ENCODE measurements at regions not wholly inside any gene's neighbourhood (a gene's known extent, or its start where the extent isn't known, plus 50 kb on each side); places are given as distances from the start of the nearest gene placed in this dataset.

GRCh38 chr1:232890340-232890943 is 60.0 kb upstream of the NTPCR start:
- intact Hi-C loops (cut with micrococcal nuclease; ENCODE audit: unreplicated experiment) = no loop called here
- Mint-ChIP-seq H3K27ac (ENCODE audit: unreplicated experiment) (no peak overlapping the region), H3K36me3 (ENCODE audit: insufficient read depth, unreplicated experiment) (no peaks in the 10 kb centered on the region), H3K4me3 (ENCODE audit: low read depth, unreplicated experiment) (no peak overlapping the region), H3K27me3 (ENCODE audit: unreplicated experiment) (peaks cover 23% of the 10 kb centered on the region), H3K9me3 (ENCODE audit: low read depth, unreplicated experiment) (no peaks in the 10 kb centered on the region), H3K4me1 (ENCODE audit: low read depth, unreplicated experiment) (no peaks in the 10 kb centered on the region)
- no TSS peak for BruUV-seq (replicated peaks)
- TF ChIP-seq, protein P1, sequence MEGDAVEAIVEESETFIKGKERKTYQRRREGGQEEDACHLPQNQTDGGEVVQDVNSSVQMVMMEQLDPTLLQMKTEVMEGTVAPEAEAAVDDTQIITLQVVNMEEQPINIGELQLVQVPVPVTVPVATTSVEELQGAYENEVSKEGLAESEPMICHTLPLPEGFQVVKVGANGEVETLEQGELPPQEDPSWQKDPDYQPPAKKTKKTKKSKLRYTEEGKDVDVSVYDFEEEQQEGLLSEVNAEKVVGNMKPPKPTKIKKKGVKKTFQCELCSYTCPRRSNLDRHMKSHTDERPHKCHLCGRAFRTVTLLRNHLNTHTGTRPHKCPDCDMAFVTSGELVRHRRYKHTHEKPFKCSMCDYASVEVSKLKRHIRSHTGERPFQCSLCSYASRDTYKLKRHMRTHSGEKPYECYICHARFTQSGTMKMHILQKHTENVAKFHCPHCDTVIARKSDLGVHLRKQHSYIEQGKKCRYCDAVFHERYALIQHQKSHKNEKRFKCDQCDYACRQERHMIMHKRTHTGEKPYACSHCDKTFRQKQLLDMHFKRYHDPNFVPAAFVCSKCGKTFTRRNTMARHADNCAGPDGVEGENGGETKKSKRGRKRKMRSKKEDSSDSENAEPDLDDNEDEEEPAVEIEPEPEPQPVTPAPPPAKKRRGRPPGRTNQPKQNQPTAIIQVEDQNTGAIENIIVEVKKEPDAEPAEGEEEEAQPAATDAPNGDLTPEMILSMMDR (IDR thresholded peaks at IDR 0.05; ENCODE audit: unreplicated experiment) = no peak
- CTCF ChIA-PET = interaction anchor here (0.6 kb wide), 1 partner anchor 28 kb away, joined by 5 read pairs; no protein-coding TSS in a partner anchor
- DNase-seq = no peak

- Mint-ChIP-seq H3K27me3 (ENCODE audit: unreplicated experiment) (peaks cover 23% of the 10 kb centered on the region), H3K4me1 (ENCODE audit: low read depth, unreplicated experiment) (no peaks in the 10 kb centered on the region), H3K36me3 (ENCODE audit: insufficient read depth, unreplicated experiment) (no peaks in the 10 kb centered on the region), H3K9me3 (ENCODE audit: low read depth, unreplicated experiment) (no peaks in the 10 kb centered on the region), H3K27ac (ENCODE audit: unreplicated experiment) (no peak overlapping the region), H3K4me3 (ENCODE audit: low read depth, unreplicated experiment) (no peak overlapping the region)
- CTCF ChIA-PET = interaction anchor here (0.6 to 0.7 kb wide), 2 partner anchors 29 to 719 kb away, joined by 3 to 5 read pairs; no protein-coding TSS in a partner anchor
- intact Hi-C loops (cut with micrococcal nuclease; ENCODE audit: unreplicated experiment) = no loop called here
- no TSS peak for BruUV-seq (replicated peaks)
- TF ChIP-seq, protein P1 (IDR thresholded peaks at IDR 0.05; ENCODE audit: unreplicated experiment) = no peak
- DNase-seq = no peak
Measured at GRCh38 chr1:232891071-232891470, 59.3 kb upstream of the NTPCR start.

- TF ChIP-seq, protein P1 (IDR thresholded peaks at IDR 0.05; ENCODE audit: unreplicated experiment) = no peak
- CTCF ChIA-PET = no interaction called here
- H3K9me3 Mint-ChIP-seq (ENCODE audit: low read depth, unreplicated experiment) = no peaks in the 10 kb centered on the region
- no peaks in the 10 kb centered on the region for H3K36me3 Mint-ChIP-seq (ENCODE audit: insufficient read depth, unreplicated experiment)
- H3K27ac Mint-ChIP-seq (ENCODE audit: unreplicated experiment) = no peak overlapping the region
- H3K4me3 Mint-ChIP-seq (ENCODE audit: low read depth, unreplicated experiment) = no peak overlapping the region
- H3K27me3 Mint-ChIP-seq (ENCODE audit: unreplicated experiment) = peaks cover 16% of the 10 kb centered on the region
- H3K4me1 Mint-ChIP-seq (ENCODE audit: low read depth, unreplicated experiment) = no peaks in the 10 kb centered on the region
- no TSS peak for BruUV-seq (replicated peaks)
- intact Hi-C loops (cut with micrococcal nuclease; ENCODE audit: unreplicated experiment) = no loop called here
- no peak for DNase-seq
Measured at GRCh38 chr1:232891656-232892317, 58.6 kb upstream of the NTPCR start.

- BruUV-seq (replicated peaks) = no TSS peak
- no peak for DNase-seq
Measured at GRCh38 chr1:232893481-232894313, 56.7 kb upstream of the NTPCR start.

More at GRCh38 chr1:232893481-232894313, 56.7 kb upstream of the NTPCR start:
- H3K36me3 Mint-ChIP-seq (ENCODE audit: insufficient read depth, unreplicated experiment) = no peaks in the 10 kb centered on the region
- H3K9me3 Mint-ChIP-seq (ENCODE audit: low read depth, unreplicated experiment) = no peaks in the 10 kb centered on the region
- no peak overlapping the region for H3K4me3 Mint-ChIP-seq (ENCODE audit: low read depth, unreplicated experiment)
- no peak overlapping the region for H3K27ac Mint-ChIP-seq (ENCODE audit: unreplicated experiment)
- H3K27me3 Mint-ChIP-seq (ENCODE audit: unreplicated experiment) = no peaks in the 10 kb centered on the region
- CTCF ChIA-PET = interaction anchor here (1.2 kb wide), 1 partner anchor 15 kb away, joined by 3 read pairs; no protein-coding TSS in a partner anchor
- intact Hi-C loops (cut with micrococcal nuclease; ENCODE audit: unreplicated experiment) = no loop called here
- no peaks in the 10 kb centered on the region for H3K4me1 Mint-ChIP-seq (ENCODE audit: low read depth, unreplicated experiment)
- TF ChIP-seq, protein P1 (IDR thresholded peaks at IDR 0.05; ENCODE audit: unreplicated experiment) = no peak
